Heart left ventricle (tissue), 16 donors: ENCODE measurements at regions not wholly inside any gene's neighbourhood (a gene's known extent, or its start where the extent isn't known, plus 50 kb on each side); places are given as distances from the start of the nearest gene placed in this dataset.

ENCODE experiments used
- ATAC-seq, 4 donors: fragments of 200-7000 bp; cut with Tn5 transposase; one replicate each; pipeline ENCODE4 v1.9.1; 2020 to 2022; ENCODE audit warnings: moderate library complexity in 4 of 4, mild to moderate bottlenecking in 3 of 4, moderate number of reproducible peaks in 1 of 4
- DNase-seq, 5 donors: peaks; one replicate each; pipeline ENCODE4 v3.0.0-alpha.2; 2020
- H3K27ac ChIP-seq, 12 donors: fragments of 200-600 bp; sonication (generic) in 4 of 12; one replicate each; pipeline versions ENCODE4 v1.5.0 to v1.8.0; 2016 to 2022; ENCODE audit warnings: mild to moderate bottlenecking in 2 of 12
- H3K27me3 ChIP-seq, 9 donors: fragments of 200-600 bp; sonication (generic) in 2 of 9; one replicate each; pipeline versions ENCODE4 v1.5.1 to v1.8.0; 2016 to 2022; ENCODE audit warnings: mild to moderate bottlenecking in 3 of 9
- H3K36me3 ChIP-seq, 9 donors: fragments of 200-600 bp; sonication (generic) in 2 of 9; one replicate each; pipeline versions ENCODE4 v1.5.0 to v1.8.0; 2018 to 2022; ENCODE audit warnings: mild to moderate bottlenecking in 2 of 9
- H3K4me1 ChIP-seq, 12 donors: fragments of 200-600 bp; sonication (generic) in 4 of 12; one replicate each; pipeline versions ENCODE4 v1.5.0 to v1.8.0; 2016 to 2022; ENCODE audit warnings: mild to moderate bottlenecking in 3 of 12
- H3K4me3 ChIP-seq, 12 donors: fragments of 200-600 bp; sonication (generic) in 4 of 12; one replicate each; pipeline versions ENCODE4 v1.5.0 to v1.8.0; 2017 to 2022; ENCODE audit warnings: mild to moderate bottlenecking in 9 of 12, moderate library complexity in 4 of 12
- H3K9me3 ChIP-seq, 12 donors: fragments of 200-600 bp; sonication (generic) in 4 of 12; one replicate each; pipeline versions ENCODE4 v1.5.0 to v1.8.0; 2016 to 2022; ENCODE audit warnings: mild to moderate bottlenecking in 1 of 12
- POLR2A ChIP-seq, 2 donors: fragments of 450-650 bp; IDR thresholded peaks; one replicate each; pipeline ENCODE4 v1.6.1; 2017; ENCODE audit warnings: antibody characterized with exemption in 2 of 2, mild to moderate bottlenecking in 2 of 2, moderate library complexity in 2 of 2
- WGBS, 4 donors: extraction: QIAGEN DNeasy Blood & Tissue Kit in 2 of 4; methylation state at CpG; one replicate each; pipeline versions ENCODE4 v1.1.5 to v1.1.7; 2013 to 2018; 5-methylcytosine and 5-hydroxymethylcytosine counted together
- intact Hi-C, 10 donors: fragments of 100-400 bp; cut with DNase I; formaldehyde crosslinking; loops; one replicate each; pipeline versions ENCODE4 v1.11.1 to v1.14.2; 2022
- TF ChIP-seq, protein P1 (sequence below), 12 donors: fragments of 200-600 bp; sonication (generic) in 4 of 12; IDR thresholded peaks; one replicate each; pipeline versions ENCODE4 v1.5.0 to v1.8.0; 2018 to 2022; ENCODE audit warnings: antibody characterized with exemption in 12 of 12, mild to moderate bottlenecking in 5 of 12
- donor health status: ischemic (EF 13 %, LVEDD 7.1; RV severe dilation, severe dysfunction).
- donor health status: healthy with polysubstance abuse.
- donor health status: DM: no; HTN: yes; CAD: no.
- donor health status: DM: no; HTN: no; CAD: no.
- donor health status: ischemic (EF 25% LVEDD 6.9; RV normal size, moderate dysfunction).
- donor health status: ischemic (EF 25% LVEDD 5.7; RV mildly dilated, moderate dysfunction).
- donor health status: healthy.
- donor health status: DM: yes; HTN: yes; CAD: no.
- donor health status: ischemic (EF 35%, LVEDD 5.7; RV mildly dilated, moderate dysfunction).
- donor health status: nonischemic (EF 11% LVEDD 7.7; RV severe dilation, severe dysfunction).
- donor health status: DM: yes; HTN: yes; CAD: no.
- donor health status: PGD.
- donor health status: ischemic (EF 29% LVEDD 5.4; RV normal size, mild dysfunction).
- donor health status: nonischemic (EF 23%, LVEDD 6.1; RV moderate dilation, normal function).

DNA sequence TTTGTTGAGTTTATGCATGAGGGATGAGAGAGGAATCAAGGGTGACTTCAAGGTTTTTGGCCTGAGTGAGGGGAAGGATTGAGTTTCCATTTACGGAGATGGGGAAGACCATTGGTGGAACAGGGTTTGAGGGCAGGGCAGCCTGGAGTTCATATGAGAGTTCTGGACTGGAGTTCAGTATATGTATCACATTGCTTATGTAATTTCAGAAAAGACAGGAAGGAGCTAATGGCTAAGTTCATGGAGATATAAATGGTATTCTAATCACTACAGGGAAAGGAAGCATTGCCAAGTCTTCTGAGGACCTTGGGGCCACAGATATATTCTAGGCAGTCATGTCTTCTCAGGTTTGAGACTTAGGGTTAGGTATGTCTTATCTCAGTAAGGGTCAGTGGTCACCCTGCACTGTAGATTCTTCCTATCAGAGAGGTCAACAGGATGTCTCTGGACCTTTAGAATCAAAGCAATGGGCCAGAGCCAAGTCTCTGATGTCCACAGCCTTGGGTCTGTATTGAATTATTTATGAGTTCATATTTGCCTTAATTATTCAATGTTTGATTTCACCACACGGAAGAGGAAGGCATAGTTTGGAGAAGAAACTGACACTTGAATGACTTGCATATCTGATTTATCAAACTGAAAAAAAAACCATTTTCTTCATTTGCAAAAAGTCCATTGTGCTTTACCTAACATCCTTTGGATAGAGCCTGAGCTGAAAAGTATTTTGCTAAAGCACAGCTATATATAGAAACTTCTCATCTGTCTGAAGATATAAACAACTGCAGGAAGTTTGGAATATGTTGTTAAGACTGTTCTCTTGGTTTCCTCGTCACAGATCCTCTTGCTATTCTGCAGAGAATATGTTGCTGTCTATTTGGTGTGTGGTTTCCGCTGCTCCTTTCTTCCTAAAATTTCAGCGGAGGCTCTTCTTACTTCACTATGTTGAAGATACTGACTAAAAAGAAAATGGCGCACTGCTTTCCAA is 139.5 kb downstream of the PDGFRA start:
- intact Hi-C loops = no loop called here
- Histone ChIP-seq H3K36me3 (no peaks in the 10 kb centered on the region), H3K9me3 (no peaks in the 10 kb centered on the region), H3K4me1 (peaks cover 0 to 19% (median 8%) of the 10 kb centered on the region in 12 donors), H3K27ac (peak overlapping the region in 2 of 12 donors; percentile 18 to 19), H3K4me3 (no peak overlapping the region), H3K27me3 (no peaks in the 10 kb centered on the region)
- DNase-seq (no peak), ATAC-seq (peak in 1 of 4 donors; percentile 58)
- WGBS, 4 donors = 50 to 62% (median 51%) methylated on average over 6 of the region's 6 CpGs
- TF ChIP-seq, protein P1, sequence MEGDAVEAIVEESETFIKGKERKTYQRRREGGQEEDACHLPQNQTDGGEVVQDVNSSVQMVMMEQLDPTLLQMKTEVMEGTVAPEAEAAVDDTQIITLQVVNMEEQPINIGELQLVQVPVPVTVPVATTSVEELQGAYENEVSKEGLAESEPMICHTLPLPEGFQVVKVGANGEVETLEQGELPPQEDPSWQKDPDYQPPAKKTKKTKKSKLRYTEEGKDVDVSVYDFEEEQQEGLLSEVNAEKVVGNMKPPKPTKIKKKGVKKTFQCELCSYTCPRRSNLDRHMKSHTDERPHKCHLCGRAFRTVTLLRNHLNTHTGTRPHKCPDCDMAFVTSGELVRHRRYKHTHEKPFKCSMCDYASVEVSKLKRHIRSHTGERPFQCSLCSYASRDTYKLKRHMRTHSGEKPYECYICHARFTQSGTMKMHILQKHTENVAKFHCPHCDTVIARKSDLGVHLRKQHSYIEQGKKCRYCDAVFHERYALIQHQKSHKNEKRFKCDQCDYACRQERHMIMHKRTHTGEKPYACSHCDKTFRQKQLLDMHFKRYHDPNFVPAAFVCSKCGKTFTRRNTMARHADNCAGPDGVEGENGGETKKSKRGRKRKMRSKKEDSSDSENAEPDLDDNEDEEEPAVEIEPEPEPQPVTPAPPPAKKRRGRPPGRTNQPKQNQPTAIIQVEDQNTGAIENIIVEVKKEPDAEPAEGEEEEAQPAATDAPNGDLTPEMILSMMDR (IDR thresholded peaks at IDR 0.05) = no peak
- TF ChIP-seq POLR2A (IDR thresholded peaks at IDR 0.05) = no peak

DNA sequence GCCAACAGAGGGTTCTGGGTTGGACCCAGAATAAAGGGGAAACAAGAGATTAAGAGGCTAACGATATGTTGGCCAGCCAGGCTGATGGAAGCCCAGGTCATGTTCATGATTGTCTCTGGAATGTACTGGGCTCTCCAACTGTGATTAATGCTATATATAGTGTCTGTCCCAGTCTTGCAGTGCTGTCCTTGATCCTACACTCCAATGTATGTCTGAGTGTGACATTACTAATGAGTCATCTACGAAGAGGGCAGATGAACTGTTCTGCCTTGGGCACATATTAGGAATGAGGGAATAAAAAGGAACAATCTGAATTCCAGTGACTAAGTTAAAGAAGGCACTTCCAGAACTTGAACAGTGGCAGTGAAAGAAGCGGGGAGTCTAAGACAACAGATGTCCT is 142.1 kb downstream of the PDGFRA start:
- Histone ChIP-seq H3K9me3 (no peaks in the 10 kb centered on the region), H3K4me3 (no peak overlapping the region), H3K36me3 (no peaks in the 10 kb centered on the region), H3K27ac (no peak overlapping the region), H3K4me1 (peaks cover 0 to 19% (median 8%) of the 10 kb centered on the region in 12 donors), H3K27me3 (peaks cover 0 to under 1% (median 0%) of the 10 kb centered on the region in 9 donors)
- ATAC-seq = peak in 2 of 4 donors; percentile 30 to 41
- 56 to 62% (median 59%) methylated on average over 3 of the region's 3 CpGs for WGBS, 4 donors
- intact Hi-C loops = no loop called here
- DNase-seq = no peak
- TF ChIP-seq, protein P1 (IDR thresholded peaks at IDR 0.05) = no peak
- no peak for TF ChIP-seq POLR2A (IDR thresholded peaks at IDR 0.05)

DNA sequence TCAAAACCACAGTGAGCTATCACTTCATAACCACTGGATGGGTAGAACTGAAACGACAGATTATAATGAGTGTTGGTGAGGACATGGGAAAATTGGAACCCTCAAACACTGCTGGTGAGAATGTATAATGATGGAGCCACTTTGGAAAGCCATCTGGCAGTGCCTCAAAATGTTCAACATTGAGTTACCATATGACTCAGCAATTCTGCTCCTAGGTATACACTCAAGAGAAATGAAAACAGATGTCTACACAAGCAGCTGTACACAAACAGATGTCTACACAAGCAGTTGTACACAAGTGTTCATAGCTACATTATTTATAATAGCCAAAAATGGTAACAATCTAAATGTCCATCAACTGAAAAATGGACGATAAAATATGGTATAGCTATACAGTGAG is 143.9 kb downstream of the PDGFRA start:
- no peak for DNase-seq
- H3K27me3 ChIP-seq = peaks cover 0 to 3% (median 0%) of the 10 kb centered on the region in 9 donors
- ATAC-seq = no peak
- 90 to 96% (median 94%) methylated on average over 2 of the region's 2 CpGs for WGBS, 4 donors
- no peak for TF ChIP-seq POLR2A (IDR thresholded peaks at IDR 0.05)
- TF ChIP-seq, protein P1 (IDR thresholded peaks at IDR 0.05) = no peak
- no peak overlapping the region for H3K27ac ChIP-seq
- peaks cover 0 to 12% (median 8%) of the 10 kb centered on the region in 12 donors for H3K4me1 ChIP-seq
- intact Hi-C loops = no loop called here
- no peaks in the 10 kb centered on the region for H3K36me3 ChIP-seq
- H3K9me3 ChIP-seq = no peaks in the 10 kb centered on the region
- no peak overlapping the region for H3K4me3 ChIP-seq

DNA sequence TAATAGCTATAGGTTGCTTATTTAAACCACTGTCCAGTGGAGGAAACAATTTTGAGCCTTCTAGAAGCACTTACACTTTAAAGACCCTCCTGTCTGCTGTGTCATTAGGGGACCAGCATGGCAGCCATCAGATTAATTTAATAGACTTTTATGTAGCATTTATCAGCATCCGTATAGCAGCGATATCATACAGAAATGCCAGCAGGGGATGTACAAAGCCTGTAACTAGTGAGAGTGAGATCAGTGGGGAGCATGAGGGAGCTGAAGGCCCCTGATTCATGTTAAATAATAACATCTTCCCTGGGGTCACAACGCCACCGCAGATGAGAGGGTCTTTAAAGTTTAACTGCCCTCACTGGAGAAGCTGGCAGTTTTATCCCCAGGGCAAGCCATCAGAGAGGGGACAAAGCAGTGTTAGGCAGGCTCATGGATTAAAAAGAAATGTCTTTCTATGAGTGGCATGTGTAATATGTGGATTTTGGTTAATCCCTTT is 144.7 kb downstream of the PDGFRA start:
- H3K9me3 ChIP-seq = no peaks in the 10 kb centered on the region
- ATAC-seq (no peak), DNase-seq (no peak)
- TF ChIP-seq POLR2A (IDR thresholded peaks at IDR 0.05) = no peak
- TF ChIP-seq, protein P1 (IDR thresholded peaks at IDR 0.05) = no peak
- H3K27ac ChIP-seq = no peak overlapping the region
- no peaks in the 10 kb centered on the region for H3K36me3 ChIP-seq
- WGBS, 4 donors = 91 to 95% (median 92%) methylated on average over 4 of the region's 4 CpGs
- intact Hi-C loops = loop anchor here in 1 of 10 donors (1.0 kb wide), 1 partner anchor 12 kb away; no protein-coding TSS in a partner anchor
- no peak overlapping the region for H3K4me3 ChIP-seq
- H3K27me3 ChIP-seq = peaks cover 0 to 3% (median 0%) of the 10 kb centered on the region in 9 donors
- H3K4me1 ChIP-seq = peaks cover 0 to 5% (median under 1%) of the 10 kb centered on the region in 12 donors
